ENCODE measurements at regions not wholly inside any gene's neighbourhood (a gene's known extent, or its start where the extent isn't known, plus 50 kb on each side); places are given as distances from the start of the nearest gene placed in this dataset.
A peak's percentile ranks its signal among the peaks of the same experiment; 100 is the strongest.

DNA sequence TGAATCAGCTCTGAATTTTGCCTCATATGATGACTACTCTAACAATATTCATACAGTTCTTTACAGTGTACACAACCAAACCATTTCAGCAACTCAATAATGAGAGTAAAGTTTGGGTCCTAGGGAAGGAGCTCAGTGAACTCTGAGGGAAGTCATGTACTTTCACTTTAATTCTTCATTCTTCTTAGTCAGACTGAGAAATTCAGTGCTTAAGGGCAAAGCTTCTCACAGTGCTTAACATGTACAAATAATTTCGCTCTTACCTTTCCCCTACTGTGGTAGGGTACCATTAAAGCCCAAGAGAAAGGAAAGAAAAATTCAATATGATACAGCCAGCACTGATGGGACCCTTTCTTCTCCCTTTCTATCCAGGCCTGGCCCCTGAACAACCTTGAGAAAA, 435.0 kb downstream of the NELL2 start (continued):
- TF ChIP-seq CEBPB (IDR thresholded peaks at IDR 0.05; ENCODE audit: borderline replicate concordance in 1 of 2, low read depth in 2 of 2, low read length in 2 of 2) (no peak), ATF7 (IDR thresholded peaks at IDR 0.05; ENCODE audit: low read depth) (no peak; the same call in 1 of the 2 replicates), EED (IDR thresholded peaks at IDR 0.05; ENCODE audit: low read depth) (peak; percentile 39; the same call in 1 of the 2 replicates), SIX5 (IDR thresholded peaks at IDR 0.05; ENCODE audit: low read depth, low read length, severe bottlenecking) (no peak), CBX3 (IDR thresholded peaks at IDR 0.05; ENCODE audit: borderline replicate concordance, low read depth) (no peak), ESRRA (IDR thresholded peaks at IDR 0.05; ENCODE audit: low read length) (no peak), BCL11A (IDR thresholded peaks at IDR 0.05; ENCODE audit: low read depth, low read length) (no peak), MXI1 (IDR thresholded peaks at IDR 0.05; ENCODE audit: low read depth, low read length) (no peak), RAD21 (IDR thresholded peaks at IDR 0.05; ENCODE audit: insufficient read depth, low read depth, low read length) (peak; percentile 14; the same call in 1 of the 2 replicates), POLR2AphosphoS5 (IDR thresholded peaks at IDR 0.05; ENCODE audit: low read length) (no peak), CBX5 (IDR thresholded peaks at IDR 0.05; ENCODE audit: low read depth) (0 out of 2 replicates have a peak, but pooled peaks have one; percentile 35), IRF4 (IDR thresholded peaks at IDR 0.05; ENCODE audit: low read depth, low read length) (peak; percentile 46; the same call in 1 of the 2 replicates), CHD4 (IDR thresholded peaks at IDR 0.05) (no peak), NFYA (IDR thresholded peaks at IDR 0.05; ENCODE audit: borderline replicate concordance, low read depth, low read length) (no peak), ZNF24 (IDR thresholded peaks at IDR 0.05) (0 out of 2 replicates have a peak, but pooled peaks have one; percentile 35), HCFC1 (IDR thresholded peaks at IDR 0.05; ENCODE audit: low read length) (no peak), NR2F1 (conservative IDR thresholded peaks at IDR 0.05) (0 out of 2 replicates have a peak, but pooled peaks have one; percentile 15), TARDBP (IDR thresholded peaks at IDR 0.05; ENCODE audit: borderline replicate concordance) (no peak), RUNX3 (IDR thresholded peaks at IDR 0.05; ENCODE audit: low read length) (0 out of 2 replicates have a peak, but pooled peaks have one; percentile 11), SMC3 (IDR thresholded peaks at IDR 0.05; ENCODE audit: borderline replicate concordance, low read length) (no peak), TBL1XR1 (IDR thresholded peaks at IDR 0.05; ENCODE audit: low read depth, low read length) (no peak), RAD51 (IDR thresholded peaks at IDR 0.05) (no peak), JUNB (IDR thresholded peaks at IDR 0.05) (peak; percentile 72), NR2C1 (IDR thresholded peaks at IDR 0.05) (no peak), TCF12 (IDR thresholded peaks at IDR 0.05; ENCODE audit: low read depth, low read length) (no peak), PAX5 (IDR thresholded peaks at IDR 0.05; ENCODE audit: borderline replicate concordance, low read depth, low read length) (peak; percentile 15; the same call in 1 of the 2 replicates), BACH1 (IDR thresholded peaks at IDR 0.05; ENCODE audit: borderline replicate concordance) (no peak), ZNF217 (IDR thresholded peaks at IDR 0.05) (no peak), CBFB (IDR thresholded peaks at IDR 0.05; ENCODE audit: low read depth) (no peak)
- TF ChIP-seq, protein P1, sequence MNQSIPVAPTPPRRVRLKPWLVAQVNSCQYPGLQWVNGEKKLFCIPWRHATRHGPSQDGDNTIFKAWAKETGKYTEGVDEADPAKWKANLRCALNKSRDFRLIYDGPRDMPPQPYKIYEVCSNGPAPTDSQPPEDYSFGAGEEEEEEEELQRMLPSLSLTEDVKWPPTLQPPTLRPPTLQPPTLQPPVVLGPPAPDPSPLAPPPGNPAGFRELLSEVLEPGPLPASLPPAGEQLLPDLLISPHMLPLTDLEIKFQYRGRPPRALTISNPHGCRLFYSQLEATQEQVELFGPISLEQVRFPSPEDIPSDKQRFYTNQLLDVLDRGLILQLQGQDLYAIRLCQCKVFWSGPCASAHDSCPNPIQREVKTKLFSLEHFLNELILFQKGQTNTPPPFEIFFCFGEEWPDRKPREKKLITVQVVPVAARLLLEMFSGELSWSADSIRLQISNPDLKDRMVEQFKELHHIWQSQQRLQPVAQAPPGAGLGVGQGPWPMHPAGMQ (IDR thresholded peaks at IDR 0.05; ENCODE audit: borderline replicate concordance), result no peak
- TF ChIP-seq, protein P2, sequence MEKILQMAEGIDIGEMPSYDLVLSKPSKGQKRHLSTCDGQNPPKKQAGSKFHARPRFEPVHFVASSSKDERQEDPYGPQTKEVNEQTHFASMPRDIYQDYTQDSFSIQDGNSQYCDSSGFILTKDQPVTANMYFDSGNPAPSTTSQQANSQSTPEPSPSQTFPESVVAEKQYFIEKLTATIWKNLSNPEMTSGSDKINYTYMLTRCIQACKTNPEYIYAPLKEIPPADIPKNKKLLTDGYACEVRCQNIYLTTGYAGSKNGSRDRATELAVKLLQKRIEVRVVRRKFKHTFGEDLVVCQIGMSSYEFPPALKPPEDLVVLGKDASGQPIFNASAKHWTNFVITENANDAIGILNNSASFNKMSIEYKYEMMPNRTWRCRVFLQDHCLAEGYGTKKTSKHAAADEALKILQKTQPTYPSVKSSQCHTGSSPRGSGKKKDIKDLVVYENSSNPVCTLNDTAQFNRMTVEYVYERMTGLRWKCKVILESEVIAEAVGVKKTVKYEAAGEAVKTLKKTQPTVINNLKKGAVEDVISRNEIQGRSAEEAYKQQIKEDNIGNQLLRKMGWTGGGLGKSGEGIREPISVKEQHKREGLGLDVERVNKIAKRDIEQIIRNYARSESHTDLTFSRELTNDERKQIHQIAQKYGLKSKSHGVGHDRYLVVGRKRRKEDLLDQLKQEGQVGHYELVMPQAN (conservative IDR thresholded peaks at IDR 0.05), result no peak
- TF ChIP-seq, protein P3, sequence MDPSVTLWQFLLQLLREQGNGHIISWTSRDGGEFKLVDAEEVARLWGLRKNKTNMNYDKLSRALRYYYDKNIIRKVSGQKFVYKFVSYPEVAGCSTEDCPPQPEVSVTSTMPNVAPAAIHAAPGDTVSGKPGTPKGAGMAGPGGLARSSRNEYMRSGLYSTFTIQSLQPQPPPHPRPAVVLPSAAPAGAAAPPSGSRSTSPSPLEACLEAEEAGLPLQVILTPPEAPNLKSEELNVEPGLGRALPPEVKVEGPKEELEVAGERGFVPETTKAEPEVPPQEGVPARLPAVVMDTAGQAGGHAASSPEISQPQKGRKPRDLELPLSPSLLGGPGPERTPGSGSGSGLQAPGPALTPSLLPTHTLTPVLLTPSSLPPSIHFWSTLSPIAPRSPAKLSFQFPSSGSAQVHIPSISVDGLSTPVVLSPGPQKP (IDR thresholded peaks at IDR 0.05; ENCODE audit: low read depth, low read length), result no peak

Data from GM12878 (cell line).